Stimulated activated CD8-positive, alpha-beta memory T cell treated with anti-CD3 and anti-CD28 coated beads, Interleukin-12 subunit alpha, Interleukin-12 subunit beta, amount 100 ng/mL, for 24 hours (primary cell): ENCODE measurements at regions not wholly inside any gene's neighbourhood (a gene's known extent, or its start where the extent isn't known, plus 50 kb on each side); places are given as distances from the start of the nearest gene placed in this dataset.
"Not testable (repeated sequence)": the region's sequence is repeated elsewhere in the genome, so short reads cannot be mapped to it uniquely, and the experiment has no call there.

Experiments
- DNase-seq: peaks from one replicate; pipeline ENCODE4 v3.0.0-alpha.2; 2020; ENCODE audit errors: extremely low read depth

GRCh38 chr7:66503036-66503370 lies 125.7 kb upstream of the KCTD7 start:
- no peak for DNase-seq

- DNase-seq, result no peak
Observed at GRCh38 chr7:66503551-66504031, 125.1 kb upstream of the KCTD7 start.

GRCh38 chr7:66504131-66504530 lies 124.5 kb upstream of the KCTD7 start:
- DNase-seq, result no peak

- DNase-seq, result no peak
Observed at GRCh38 chr7:66505009-66505408, 123.7 kb upstream of the KCTD7 start.

- no peak for DNase-seq
Observed at GRCh38 chr7:66505531-66506451, 122.9 kb upstream of the KCTD7 start.

- not testable (repeated sequence) for DNase-seq
Observed at GRCh38 chr7:66506703-66507102, 122.0 kb upstream of the KCTD7 start.

- DNase-seq, result no peak
Observed at GRCh38 chr7:66507764-66508296, 120.9 kb upstream of the KCTD7 start.

- no peak for DNase-seq
Observed at GRCh38 chr7:66508431-66508830, 120.2 kb upstream of the KCTD7 start.

- DNase-seq, result no peak
Observed at GRCh38 chr7:66514050-66514449, 114.6 kb upstream of the KCTD7 start.

GRCh38 chr7:66517212-66517909 lies 111.3 kb upstream of the KCTD7 start:
- DNase-seq, result no peak

GRCh38 chr7:66518151-66518691 lies 110.5 kb upstream of the KCTD7 start:
- no peak for DNase-seq

- no peak for DNase-seq
Observed at GRCh38 chr7:66521675-66522074, 107.0 kb upstream of the KCTD7 start.

GRCh38 chr7:66522518-66522917 lies 106.2 kb upstream of the KCTD7 start:
- no peak for DNase-seq

- DNase-seq, result no peak
Observed at GRCh38 chr7:66523409-66523808, 105.3 kb upstream of the KCTD7 start.

- DNase-seq, result no peak
Observed at GRCh38 chr7:66524738-66525137, 103.9 kb upstream of the KCTD7 start.

GRCh38 chr7:66526782-66527181 lies 101.9 kb upstream of the KCTD7 start:
- DNase-seq, result not testable (repeated sequence)

- DNase-seq, result no peak
Observed at GRCh38 chr7:66528652-66529051, 100.0 kb upstream of the KCTD7 start.

GRCh38 chr7:66529883-66530610 lies 98.6 kb upstream of the KCTD7 start:
- no peak for DNase-seq

GRCh38 chr7:66535414-66536329 lies 93.0 kb upstream of the KCTD7 start:
- no peak for DNase-seq

GRCh38 chr7:66537380-66537779 lies 91.3 kb upstream of the KCTD7 start:
- no peak for DNase-seq

GRCh38 chr7:66537876-66538275 lies 90.8 kb upstream of the KCTD7 start:
- DNase-seq, result no peak
